C4-2B (cell line): ENCODE measurements at regions not wholly inside any gene's neighbourhood (a gene's known extent, or its start where the extent isn't known, plus 50 kb on each side); places are given as distances from the start of the nearest gene placed in this dataset.

Source experiments
- CTCF ChIP-seq: fragments of 450-650 bp; conservative IDR thresholded peaks from 2 replicates; pipeline ENCODE4 v1.5.1; 2017; ENCODE audit warnings: mild to moderate bottlenecking
- ZFX ChIP-seq: fragments of 450-650 bp; IDR thresholded peaks from 2 replicates; pipeline ENCODE4 v1.6.1; 2017

GRCh38 chr6:137272403-137272802 is 53.2 kb upstream of the IFNGR1 start:
- TF ChIP-seq CTCF: no peak
- TF ChIP-seq ZFX: no peak
